SK-N-MC (cell line): ENCODE measurements at regions not wholly inside any gene's neighbourhood (a gene's known extent, or its start where the extent isn't known, plus 50 kb on each side); places are given as distances from the start of the nearest gene placed in this dataset.

Experiments
- EZH2 ChIP-seq: fragments of 200-600 bp; sonication (generic); IDR thresholded peaks from one replicate; pipeline ENCODE4 v1.6.1; 2017; ENCODE audit warnings: antibody characterized with exemption
- POLR2AphosphoS5 ChIP-seq: IDR thresholded peaks from 2 replicates; pipeline ENCODE4 v1.6.1; 2012; ENCODE audit warnings: mild to moderate bottlenecking, low read depth, low read length, borderline replicate concordance

DNA sequence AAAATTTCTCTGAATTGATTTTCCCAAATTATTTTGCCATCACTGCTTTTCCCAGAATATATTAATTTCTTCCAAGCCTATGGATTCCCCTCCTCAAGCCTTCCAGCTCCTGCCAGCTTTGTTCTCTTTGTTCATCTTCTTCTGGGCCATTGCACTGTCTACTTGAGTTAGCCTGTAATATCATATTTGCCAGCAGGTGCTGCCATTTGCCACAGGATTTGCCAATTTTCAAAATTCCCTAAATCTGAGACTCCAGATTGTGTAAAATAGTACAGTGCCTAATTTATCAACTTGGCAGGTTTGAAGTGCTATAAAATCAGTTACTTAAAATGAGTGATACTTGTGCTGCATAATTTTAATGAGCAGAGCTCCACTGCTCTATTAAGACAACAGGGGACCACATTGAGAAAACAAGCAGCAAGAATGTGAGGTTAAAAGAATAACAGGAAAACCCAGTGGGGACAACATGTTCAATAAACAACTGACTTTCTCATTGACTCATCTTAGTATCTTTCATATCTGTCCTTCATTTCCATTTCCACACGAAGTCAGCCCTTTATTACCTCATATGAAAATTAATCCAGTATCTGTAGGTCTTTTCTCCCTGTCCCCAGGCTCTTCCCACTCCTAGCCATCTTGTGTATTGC, 84.6 kb upstream of the CCDC196 start:
- TF ChIP-seq POLR2AphosphoS5: no peak
- no peak for TF ChIP-seq EZH2
